ENCODE measurements at regions not wholly inside any gene's neighbourhood (a gene's known extent, or its start where the extent isn't known, plus 50 kb on each side); places are given as distances from the start of the nearest gene placed in this dataset.

- no peak for TF ChIP-seq CTCF (IDR thresholded peaks at IDR 0.05)
- intact Hi-C loops (cut with DNase I; ENCODE audit: low total_unique reads) = no loop called here
- H3K36me3 ChIP-seq = no peaks in the 10 kb centered on the region
- H3K27ac ChIP-seq = no peak overlapping the region
- H3K4me3 ChIP-seq = no peak overlapping the region
- H3K4me1 ChIP-seq = no peaks in the 10 kb centered on the region
- H3K27me3 ChIP-seq = no peaks in the 10 kb centered on the region
- DNase-seq = no peak
- no peaks in the 10 kb centered on the region for H3K9me3 ChIP-seq
These were observed 1105.4 kb upstream of the KLHL29 start for GRCh38 chr2:22279541-22279940.

DNA sequence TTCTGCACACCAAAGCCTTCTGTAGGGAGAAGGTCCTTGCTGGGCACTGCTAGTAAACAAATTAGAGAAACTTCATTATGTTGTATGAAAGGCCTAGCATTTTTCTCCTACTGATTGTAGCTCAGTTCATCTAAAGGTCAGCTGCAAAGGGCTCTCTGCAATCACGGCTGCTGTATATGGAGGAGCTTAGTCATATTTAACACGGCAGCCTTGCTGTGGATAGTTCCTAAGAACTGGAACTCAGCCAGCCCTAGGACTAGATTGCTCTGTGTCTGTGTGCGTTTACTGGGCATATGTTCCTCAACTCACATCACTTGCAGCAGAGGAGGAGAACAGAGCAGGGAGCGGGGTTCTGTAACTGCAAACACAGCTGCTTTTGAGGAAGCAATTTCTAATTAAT, 1103.9 kb upstream of the KLHL29 start:
- no peak for TF ChIP-seq CTCF (IDR thresholded peaks at IDR 0.05)
- DNase-seq = no peak
- no peak overlapping the region for H3K4me3 ChIP-seq
- no peaks in the 10 kb centered on the region for H3K36me3 ChIP-seq
- no peaks in the 10 kb centered on the region for H3K9me3 ChIP-seq
- intact Hi-C loops (cut with DNase I; ENCODE audit: low total_unique reads) = no loop called here
- H3K4me1 ChIP-seq = no peaks in the 10 kb centered on the region
- no peaks in the 10 kb centered on the region for H3K27me3 ChIP-seq
- no peak overlapping the region for H3K27ac ChIP-seq

GRCh38 chr2:22282220-22282619, 1102.8 kb upstream of the KLHL29 start:
- H3K4me1 ChIP-seq = no peaks in the 10 kb centered on the region
- no peaks in the 10 kb centered on the region for H3K36me3 ChIP-seq
- no peaks in the 10 kb centered on the region for H3K27me3 ChIP-seq
- H3K4me3 ChIP-seq = no peak overlapping the region
- TF ChIP-seq CTCF (IDR thresholded peaks at IDR 0.05) = no peak
- no peak for DNase-seq
- no peak overlapping the region for H3K27ac ChIP-seq
- intact Hi-C loops (cut with DNase I; ENCODE audit: low total_unique reads) = no loop called here
- H3K9me3 ChIP-seq = no peaks in the 10 kb centered on the region

GRCh38 chr2:22282916-22283315, 1102.1 kb upstream of the KLHL29 start:
- Histone ChIP-seq H3K4me1 (no peaks in the 10 kb centered on the region), H3K27me3 (no peaks in the 10 kb centered on the region), H3K4me3 (no peak overlapping the region), H3K36me3 (no peaks in the 10 kb centered on the region), H3K9me3 (no peaks in the 10 kb centered on the region), H3K27ac (no peak overlapping the region)
- DNase-seq = no peak
- TF ChIP-seq CTCF (IDR thresholded peaks at IDR 0.05) = no peak
- intact Hi-C loops (cut with DNase I; ENCODE audit: low total_unique reads) = no loop called here

DNA sequence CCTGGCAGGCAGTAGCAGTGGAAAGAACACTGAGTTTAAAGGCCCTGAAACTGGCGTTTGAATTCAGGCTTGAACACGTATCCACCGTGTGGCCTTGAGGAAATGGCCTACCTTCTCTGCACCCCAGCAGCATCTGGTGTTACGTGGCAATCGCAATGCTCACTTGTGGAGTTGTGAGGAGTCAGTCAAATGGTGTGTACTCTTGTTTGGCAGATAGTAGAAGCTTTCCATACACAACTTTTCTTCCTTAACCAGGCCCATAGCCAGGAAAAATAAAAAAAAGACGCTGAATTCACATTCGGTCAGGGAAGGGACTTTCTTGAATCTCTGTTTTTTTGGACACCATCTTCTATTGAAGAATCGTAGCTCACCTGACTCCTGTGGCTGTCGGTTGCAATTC, 1101.5 kb upstream of the KLHL29 start:
- no peaks in the 10 kb centered on the region for H3K9me3 ChIP-seq
- H3K4me3 ChIP-seq = no peak overlapping the region
- H3K27ac ChIP-seq = no peak overlapping the region
- no peaks in the 10 kb centered on the region for H3K27me3 ChIP-seq
- DNase-seq = no peak
- TF ChIP-seq CTCF (IDR thresholded peaks at IDR 0.05) = no peak
- H3K36me3 ChIP-seq = no peaks in the 10 kb centered on the region
- intact Hi-C loops (cut with DNase I; ENCODE audit: low total_unique reads) = no loop called here
- H3K4me1 ChIP-seq = no peaks in the 10 kb centered on the region

DNA sequence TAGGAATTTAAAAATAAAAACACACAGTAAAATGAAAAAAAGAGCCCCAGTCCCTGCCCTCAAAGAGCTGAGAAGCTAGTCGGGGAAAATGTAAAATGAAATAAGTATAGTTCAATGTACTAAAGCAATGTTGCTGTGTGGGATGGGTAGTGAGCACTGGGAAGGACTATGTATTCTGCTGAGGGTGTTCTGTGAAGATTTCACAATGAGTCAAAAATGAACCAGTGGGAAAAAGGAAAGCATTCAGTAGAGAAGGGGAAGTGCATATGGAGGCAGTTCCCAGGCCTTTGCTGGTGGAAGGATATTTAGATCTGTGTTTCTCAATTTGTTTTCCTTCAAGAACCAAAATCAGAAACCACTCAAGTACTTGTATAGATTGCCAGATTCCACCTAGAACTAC, 1094.7 kb upstream of the KLHL29 start:
- Histone ChIP-seq H3K27ac (no peak overlapping the region), H3K4me3 (no peak overlapping the region), H3K27me3 (no peaks in the 10 kb centered on the region), H3K36me3 (no peaks in the 10 kb centered on the region), H3K4me1 (no peaks in the 10 kb centered on the region), H3K9me3 (no peaks in the 10 kb centered on the region)
- TF ChIP-seq CTCF (IDR thresholded peaks at IDR 0.05) = no peak
- DNase-seq = no peak
- intact Hi-C loops (cut with DNase I; ENCODE audit: low total_unique reads) = no loop called here
